ENCODE measurements at regions not wholly inside any gene's neighbourhood (a gene's known extent, or its start where the extent isn't known, plus 50 kb on each side); places are given as distances from the start of the nearest gene placed in this dataset.

DNA sequence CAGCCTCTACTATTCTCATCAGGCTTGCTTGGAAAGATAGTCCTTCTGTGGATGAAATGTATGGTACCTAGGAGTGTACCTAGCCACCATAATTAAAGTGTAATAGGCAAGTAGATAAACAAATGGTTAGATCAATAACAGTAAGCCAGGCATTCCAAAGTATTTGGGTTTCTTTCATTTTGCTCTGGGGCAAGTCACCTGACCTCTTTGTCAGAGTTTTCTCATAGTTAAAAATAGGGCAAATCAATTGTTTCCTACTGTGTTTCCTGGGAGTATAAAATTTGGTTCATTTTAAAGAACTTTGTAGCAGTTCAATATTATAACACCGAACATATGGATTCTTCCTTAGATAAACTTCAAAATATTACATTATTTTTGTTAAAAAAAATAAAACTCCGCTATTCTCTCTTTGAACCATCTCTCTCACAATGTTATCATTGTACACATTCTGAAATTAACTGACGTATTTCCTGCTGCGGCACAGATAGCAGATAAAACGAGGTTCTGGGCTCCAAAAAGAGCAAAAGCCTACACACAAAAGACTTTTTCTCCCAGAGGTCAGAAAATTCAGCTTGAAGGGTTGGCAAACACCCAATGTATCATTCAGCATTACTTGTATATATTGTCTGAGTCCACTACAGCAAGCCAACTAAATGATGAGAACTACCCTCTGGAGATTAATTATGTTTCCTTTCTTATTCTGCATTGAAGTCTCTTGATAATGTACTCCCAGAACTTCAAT lies 267.9 kb downstream of the COX7C start:
- Histone ChIP-seq H4K8ac (ENCODE audit: low read depth in 2 of 2, low read length in 2 of 2) (no peak overlapping the region), H2AK9ac (replicated peaks; ENCODE audit: low read depth, low read length, poor library complexity) (no peak overlapping the region), H4K20me1 (ENCODE audit: insufficient read depth, low read length) (no peaks in the 10 kb centered on the region), H3K4me2 (ENCODE audit: low read depth, low read length) (no peak overlapping the region), H4K91ac (ENCODE audit: insufficient read depth, low read depth, low read length) (no peak overlapping the region), H2AFZ (replicated peaks; ENCODE audit: low read length, poor library complexity) (no peak overlapping the region), H2BK120ac (ENCODE audit: low read depth, low read length) (no peak overlapping the region), H3K56ac (ENCODE audit: extremely low read depth, insufficient read depth, low read length) (no peak overlapping the region), H3K4me3 (ENCODE audit: insufficient read depth, low read depth, low read length) (no peak overlapping the region), H3K27me3 (ENCODE audit: control insufficient read depth, insufficient read depth, low read length) (no peaks in the 10 kb centered on the region), H3K23ac (ENCODE audit: low read depth, low read length) (no peak overlapping the region), H3K9me1 (ENCODE audit: insufficient read depth, low read length) (no peaks in the 10 kb centered on the region), H2BK15ac (ENCODE audit: low read depth, low read length) (no peak overlapping the region), H2BK5ac (ENCODE audit: low read depth, low read length, poor library complexity, severe bottlenecking) (no peak overlapping the region), H3K36me3 (ENCODE audit: control insufficient read depth, insufficient read depth, low read length) (no peaks in the 10 kb centered on the region), H3K27ac (ENCODE audit: insufficient read depth, low read length) (no peak overlapping the region), H3K4ac (ENCODE audit: low read depth, low read length) (no peak overlapping the region), H3K4me1 (ENCODE audit: control insufficient read depth, insufficient read depth, low read length) (no peaks in the 10 kb centered on the region), H4K5ac (ENCODE audit: low read depth, low read length) (no peak overlapping the region), H3K14ac (replicated peaks; ENCODE audit: low read depth, low read length) (no peak overlapping the region), H3K9ac (ENCODE audit: low read depth, low read length) (no peak overlapping the region), H3K79me1 (ENCODE audit: low read depth in 1 of 2, low read length in 2 of 2) (no peaks in the 10 kb centered on the region), H2BK20ac (ENCODE audit: low read depth, low read length) (no peak overlapping the region), H3K9me3 (ENCODE audit: control insufficient read depth, insufficient read depth, low read length) (no peaks in the 10 kb centered on the region), H3K18ac (ENCODE audit: low read depth, low read length) (no peak overlapping the region), H2AK5ac (ENCODE audit: low read depth, low read length) (no peak overlapping the region)
- DNase-seq (no peak), ATAC-seq (ENCODE audit: low read depth) (no peak)
- ChIA-PET POLR2A (ENCODE audit: unreplicated experiment) (no interaction called here), CTCF (interaction anchor here (1.8 kb wide), 1 partner anchor 83 kb away, joined by 4 read pairs; no protein-coding TSS in a partner anchor)
- TF ChIP-seq MAZ (IDR thresholded peaks at IDR 0.05; ENCODE audit: borderline replicate concordance, low read depth, low read length) (no peak), CEBPB (IDR thresholded peaks at IDR 0.05; ENCODE audit: low read depth, low read length) (no peak), RFX5 (IDR thresholded peaks at IDR 0.05; ENCODE audit: low read depth, low read length) (no peak), NFE2L2 (IDR thresholded peaks at IDR 0.05; ENCODE audit: low read depth, low read length) (no peak), BHLHE40 (IDR thresholded peaks at IDR 0.05; ENCODE audit: low read depth, low read length) (no peak), MAFK (IDR thresholded peaks at IDR 0.05; ENCODE audit: low read depth, low read length) (no peak), RCOR1 (IDR thresholded peaks at IDR 0.05; ENCODE audit: insufficient replicate concordance, low read length) (no peak), POLR2A (IDR thresholded peaks at IDR 0.05; ENCODE audit: low read depth, low read length) (no peak), SMC3 (IDR thresholded peaks at IDR 0.05; ENCODE audit: low read depth, low read length) (no peak), FOS (IDR thresholded peaks at IDR 0.05; ENCODE audit: low read depth, low read length) (no peak)
- TF ChIP-seq, protein P1, sequence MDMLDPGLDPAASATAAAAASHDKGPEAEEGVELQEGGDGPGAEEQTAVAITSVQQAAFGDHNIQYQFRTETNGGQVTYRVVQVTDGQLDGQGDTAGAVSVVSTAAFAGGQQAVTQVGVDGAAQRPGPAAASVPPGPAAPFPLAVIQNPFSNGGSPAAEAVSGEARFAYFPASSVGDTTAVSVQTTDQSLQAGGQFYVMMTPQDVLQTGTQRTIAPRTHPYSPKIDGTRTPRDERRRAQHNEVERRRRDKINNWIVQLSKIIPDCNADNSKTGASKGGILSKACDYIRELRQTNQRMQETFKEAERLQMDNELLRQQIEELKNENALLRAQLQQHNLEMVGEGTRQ (IDR thresholded peaks at IDR 0.05; ENCODE audit: low read depth, low read length): no peak
- dilution Hi-C loops (cut with HindIII; ENCODE audit: low sequenced_read_pairs, unreplicated experiment) (no loop called here), in situ Hi-C loops (cut with MboI; ENCODE audit: low sequenced_read_pairs) (no loop called here), intact Hi-C loops (cut with micrococcal nuclease) (no loop called here)
- no TSS peak for BruUV-seq (replicated peaks)
- no CpG with 5 or more reads among the region's 5 CpGs for WGBS, 2 experiments (ENCODE audit: extremely low coverage in 2 of 2, insufficient read length in 1 of 2)
